ENCODE measurements at regions not wholly inside any gene's neighbourhood (a gene's known extent, or its start where the extent isn't known, plus 50 kb on each side); places are given as distances from the start of the nearest gene placed in this dataset.

DNA sequence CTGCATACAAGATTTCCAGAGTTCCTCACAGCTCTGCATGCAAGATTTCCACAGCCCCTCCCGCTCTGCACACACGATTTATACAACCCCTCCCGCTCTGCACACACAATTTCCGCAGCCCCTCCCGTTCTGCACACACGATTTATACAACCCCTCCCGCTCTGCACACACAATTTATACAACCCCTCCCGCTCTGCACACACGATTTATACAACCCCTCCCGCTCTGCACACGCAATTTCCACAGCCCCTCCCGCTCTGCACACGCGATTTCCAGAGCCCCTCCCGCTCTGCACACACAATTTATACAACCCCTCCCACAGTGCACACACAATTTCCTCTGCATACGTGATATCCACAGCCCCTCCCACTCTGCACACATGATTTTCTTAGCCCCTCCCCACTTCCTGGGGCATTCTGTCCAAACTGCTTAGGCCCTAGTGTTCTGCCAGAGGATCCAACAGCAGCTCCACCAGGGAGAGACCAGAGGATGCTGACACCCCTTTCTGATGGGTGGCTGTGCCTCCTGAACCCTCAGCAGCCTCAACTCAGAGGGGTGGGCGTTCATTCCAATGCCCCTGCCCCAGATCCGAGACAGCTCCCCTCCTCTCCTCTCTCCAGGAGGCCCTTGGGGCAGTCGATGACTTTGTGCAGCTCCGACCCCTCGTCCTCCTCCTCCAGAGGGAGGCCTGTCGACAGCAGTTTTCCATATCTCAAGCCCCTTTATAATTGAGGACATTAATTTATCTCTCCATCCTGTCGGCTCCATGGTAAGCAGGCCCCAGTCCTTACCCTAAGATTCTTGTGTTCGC is 671.7 kb downstream of the BRD1 start:
- no peak for DNase-seq (ENCODE audit: low spot score)

GRCh38 chr22:49155039-49155769 is 672.5 kb downstream of the BRD1 start:
- DNase-seq (ENCODE audit: low spot score): no peak

DNA sequence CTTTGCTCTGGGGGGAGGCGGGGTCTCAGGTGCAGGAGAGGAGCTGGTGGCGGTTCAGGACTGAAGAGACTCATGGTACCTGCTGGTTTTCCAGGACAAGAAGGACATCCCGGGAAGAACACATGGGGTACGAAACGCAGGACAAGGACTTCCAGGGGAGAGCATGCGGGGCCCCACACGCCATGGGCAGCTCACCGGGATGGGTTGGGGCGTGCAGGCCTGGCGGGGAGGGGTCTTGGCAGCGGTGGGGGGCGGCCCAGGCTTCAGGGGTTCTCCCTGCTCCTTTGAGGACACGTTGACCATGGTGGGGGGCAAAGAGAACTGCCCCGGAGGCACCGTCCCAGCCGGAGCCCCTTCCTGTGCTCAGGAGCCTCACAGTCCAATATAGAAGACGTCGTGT is 673.2 kb downstream of the BRD1 start:
- no peak for DNase-seq (ENCODE audit: low spot score)

DNA sequence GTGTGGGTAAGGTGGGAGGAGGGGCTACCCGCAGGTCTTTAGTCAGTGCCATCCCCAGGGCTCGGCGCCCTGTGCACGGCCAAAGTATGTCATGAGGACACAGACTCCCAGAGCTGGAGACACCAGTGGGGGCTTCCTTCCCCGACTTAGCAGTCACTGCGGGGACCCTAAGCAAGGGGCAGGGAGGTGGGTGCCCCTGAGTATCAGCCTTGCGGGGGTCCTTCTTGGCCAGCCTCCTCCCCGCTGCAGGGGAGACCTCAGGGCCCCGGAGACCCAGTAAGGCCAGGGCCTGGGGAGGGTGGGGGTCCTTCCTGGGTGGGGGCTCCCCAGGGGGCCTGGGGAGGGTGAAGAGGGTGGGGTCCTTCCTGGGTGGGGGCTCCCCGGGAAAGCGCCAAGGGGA is 673.8 kb downstream of the BRD1 start:
- no peak for DNase-seq (ENCODE audit: low spot score)

DNA sequence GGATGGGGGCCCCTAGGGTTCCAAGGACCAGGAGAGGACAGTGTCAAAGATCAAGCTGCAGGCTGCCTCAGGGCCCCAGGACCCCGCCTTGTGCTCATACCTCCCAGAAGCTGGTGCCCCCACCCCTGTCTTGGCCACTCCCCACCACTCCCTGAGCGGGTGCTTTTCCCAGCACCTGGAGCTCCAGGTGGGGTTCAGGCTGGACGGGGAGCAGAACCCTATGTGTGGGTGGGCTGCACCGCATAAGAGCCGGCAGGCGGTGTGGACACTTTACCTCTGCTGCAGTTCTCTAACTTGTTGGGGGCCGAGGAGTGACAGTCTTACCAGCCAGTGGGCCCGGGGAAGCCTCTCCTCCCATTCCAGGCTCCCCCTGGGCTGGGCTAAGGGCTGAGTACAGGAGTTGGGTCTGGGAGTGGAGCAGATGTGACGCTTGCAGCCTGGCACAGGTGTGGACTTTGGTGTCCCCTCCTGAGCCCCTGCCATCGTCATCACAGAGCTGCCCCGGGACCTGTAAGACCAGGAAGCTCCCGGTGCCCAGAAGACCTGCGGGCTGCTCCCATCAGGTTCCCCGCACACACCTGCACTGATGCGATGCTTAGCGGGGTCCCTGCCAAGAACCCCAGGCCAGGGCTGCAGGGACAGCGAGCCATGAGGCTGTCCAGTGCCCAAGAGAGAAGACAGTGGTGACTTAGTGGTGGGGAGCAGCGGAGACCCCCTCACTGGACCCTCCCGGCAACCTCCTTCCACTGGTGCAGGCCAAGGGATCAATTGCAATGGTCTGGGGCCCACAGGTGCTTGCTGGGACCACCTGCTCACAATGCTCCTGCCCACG is 674.5 kb downstream of the BRD1 start:
- DNase-seq (ENCODE audit: low spot score): no peak

DNA sequence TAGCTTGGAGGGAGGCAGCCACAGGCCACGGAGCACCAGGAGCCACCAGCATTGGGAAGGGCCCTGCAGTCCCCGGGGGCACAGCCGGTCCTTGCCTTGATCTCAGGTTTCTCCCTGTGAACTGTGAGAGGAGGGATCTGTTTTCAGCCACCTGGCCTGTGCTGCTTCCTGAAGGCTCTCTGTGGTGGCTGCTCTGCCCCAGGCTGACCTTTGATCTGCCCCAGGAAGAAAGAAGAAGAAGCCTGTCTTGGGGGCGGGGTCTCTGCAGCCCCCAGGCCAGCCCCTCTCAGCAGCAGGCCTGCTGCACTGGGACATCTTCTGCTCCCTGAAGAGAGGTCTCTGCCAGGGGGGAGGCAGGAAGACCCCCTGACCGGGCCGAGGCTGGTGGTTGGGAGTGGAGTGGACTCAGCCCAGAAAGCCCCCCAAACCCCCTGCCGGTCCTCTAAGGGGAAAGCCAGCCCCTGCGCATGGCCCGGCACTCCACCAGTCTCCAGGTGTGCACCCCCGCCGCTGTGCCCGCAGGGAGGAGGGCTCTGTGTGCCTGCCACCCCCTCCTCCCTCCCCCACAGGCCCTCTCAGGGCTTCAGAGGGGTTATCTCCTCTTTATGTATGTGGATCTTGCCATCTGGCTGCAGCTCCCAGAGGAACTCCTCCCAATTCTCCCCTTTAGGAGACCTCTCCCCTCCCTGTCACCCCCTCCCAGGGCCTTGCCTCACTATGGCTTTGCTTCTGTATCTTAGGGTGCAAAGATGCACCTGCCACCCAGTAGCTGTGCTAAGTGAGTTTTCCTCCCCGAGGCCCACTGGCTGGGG is 675.3 kb downstream of the BRD1 start:
- no peak for DNase-seq (ENCODE audit: low spot score)

DNA sequence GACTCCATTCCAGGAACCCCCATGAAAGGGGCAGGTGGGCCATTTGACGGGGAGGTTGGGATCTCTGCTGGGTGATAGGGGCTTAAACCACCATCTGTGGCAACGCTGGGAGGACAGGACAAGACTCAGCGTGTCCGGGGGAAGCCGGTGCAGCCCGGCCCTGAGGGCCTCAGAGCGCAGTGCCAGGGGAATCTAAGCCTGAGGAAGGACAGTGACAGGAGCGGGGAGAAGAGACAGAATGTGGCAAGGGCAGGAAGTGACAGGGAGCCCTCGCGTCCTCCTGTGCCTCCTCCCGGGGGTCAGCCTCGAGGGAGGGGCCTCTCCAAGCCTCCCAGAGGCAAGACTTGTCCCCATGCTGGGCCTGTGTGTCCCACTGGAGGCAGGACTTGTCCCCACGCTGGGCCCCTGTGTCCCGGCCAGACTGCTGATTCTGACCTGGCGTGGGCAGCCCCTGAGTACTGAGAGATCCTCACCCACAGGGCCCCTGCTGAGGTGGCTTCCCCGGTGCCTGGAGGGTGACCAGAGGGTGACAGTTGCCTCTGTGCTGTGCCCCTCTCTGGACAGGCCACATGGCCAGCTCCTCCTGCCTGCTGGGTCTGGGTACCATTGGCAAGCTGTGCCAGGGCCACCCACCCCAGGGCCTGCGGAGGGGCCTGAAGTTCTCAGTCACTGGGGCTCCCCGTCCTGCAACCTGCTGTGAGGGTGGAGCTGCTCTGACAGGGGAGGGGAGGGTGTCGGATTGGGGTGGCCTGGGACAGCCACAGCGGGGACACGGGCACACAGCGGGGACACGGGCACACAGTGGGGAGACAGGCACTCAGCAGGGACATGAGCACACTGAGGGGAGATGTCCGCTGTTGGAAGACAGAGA is 676.2 kb downstream of the BRD1 start:
- DNase-seq (ENCODE audit: low spot score): no peak

DNA sequence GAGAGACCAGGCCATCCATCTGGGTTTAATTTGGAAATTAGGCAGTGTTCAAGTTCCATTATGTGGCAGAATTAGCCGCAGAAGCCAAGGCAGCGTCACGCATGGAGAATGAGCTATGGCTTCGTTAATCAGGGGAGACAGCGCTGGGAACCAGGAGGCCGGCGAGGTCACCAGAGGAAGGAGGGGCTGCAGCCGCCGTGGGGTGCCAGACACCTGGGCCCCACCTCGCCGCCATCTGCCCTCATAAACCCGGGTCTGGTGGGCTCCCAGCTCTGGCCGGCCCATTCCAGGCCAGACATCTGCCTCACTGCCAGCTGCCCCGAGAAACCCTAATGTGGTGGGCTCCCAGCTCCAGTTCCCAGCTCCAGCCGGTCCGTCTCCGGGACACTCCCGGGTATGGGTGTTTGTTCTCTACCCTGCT is 676.9 kb downstream of the BRD1 start:
- no peak for DNase-seq (ENCODE audit: low spot score)

DNA sequence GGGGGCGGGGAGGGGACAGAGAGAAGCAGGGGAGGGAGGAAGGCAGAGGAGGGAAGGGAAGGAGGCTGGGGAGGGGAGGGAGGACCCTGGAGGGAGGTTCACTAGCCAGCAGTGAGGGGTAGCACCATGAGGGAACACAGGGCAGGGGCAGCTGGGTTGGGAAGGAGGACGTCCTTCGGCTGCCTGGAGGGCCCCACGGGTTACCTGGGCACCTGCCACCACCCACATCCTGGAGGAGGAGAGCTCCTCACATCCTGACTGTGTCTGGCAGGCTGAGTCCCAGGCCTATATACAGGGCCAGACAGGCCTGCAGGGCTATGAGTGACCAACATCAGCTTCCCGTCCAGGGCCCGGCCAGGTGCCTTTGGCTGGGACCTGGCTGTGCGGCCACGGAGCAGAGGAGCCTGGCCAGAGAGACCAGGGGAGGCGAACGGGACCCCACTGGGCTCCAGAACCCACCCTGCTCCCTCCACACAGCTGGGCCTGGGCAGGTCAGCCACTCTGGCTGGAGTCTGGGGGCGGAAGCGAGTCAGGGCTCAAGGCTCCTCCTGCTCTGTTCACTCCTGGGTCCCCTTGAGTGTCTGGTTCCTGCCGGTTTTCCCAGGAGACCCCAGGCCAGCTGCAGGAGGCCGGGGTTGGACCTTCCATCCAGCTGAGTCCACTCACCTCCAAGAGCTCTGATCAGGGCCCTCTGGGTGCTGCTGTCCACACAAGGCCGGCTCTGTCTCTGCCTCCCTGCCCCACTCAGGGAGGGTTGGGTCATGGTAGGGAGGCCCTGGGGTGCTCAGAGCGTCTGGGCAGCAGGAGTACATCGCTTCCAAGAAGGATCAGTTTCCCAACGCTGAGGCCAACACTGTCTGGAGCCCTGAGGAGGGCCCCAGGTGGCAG is 677.7 kb downstream of the BRD1 start:
- no peak for DNase-seq (ENCODE audit: low spot score)

DNA sequence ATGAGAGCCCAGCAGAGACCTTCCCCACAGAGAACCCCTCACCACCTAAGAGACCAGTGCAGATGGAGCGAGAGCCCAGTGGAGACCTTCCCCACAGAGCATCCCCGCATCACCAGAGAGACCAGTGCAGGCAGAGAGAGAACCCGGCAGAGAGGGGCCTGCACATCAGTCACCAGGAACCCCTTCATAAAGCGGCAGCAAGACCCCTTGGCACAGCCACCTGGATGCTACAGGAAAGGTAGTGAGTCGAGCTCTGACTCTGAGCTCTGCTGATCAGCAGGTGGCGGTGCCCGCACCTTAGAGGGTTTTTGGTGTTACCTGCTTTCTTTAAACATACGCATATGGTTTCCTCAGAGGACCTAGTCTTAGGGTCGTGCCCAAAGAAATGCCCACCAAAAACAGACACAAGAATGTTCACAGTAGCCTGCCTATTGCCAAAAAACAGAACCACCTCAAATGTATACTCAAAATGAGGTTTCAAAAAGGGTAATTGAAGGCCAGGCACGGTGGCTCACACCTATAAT is 678.7 kb downstream of the BRD1 start:
- no peak for DNase-seq (ENCODE audit: low spot score)

GRCh38 chr22:49147617-49148175 is 680.0 kb downstream of the BRD1 start:
- DNase-seq (ENCODE audit: low spot score): no peak

GRCh38 chr22:49147171-49147570 is 680.5 kb downstream of the BRD1 start:
- DNase-seq (ENCODE audit: low spot score): no peak

DNA sequence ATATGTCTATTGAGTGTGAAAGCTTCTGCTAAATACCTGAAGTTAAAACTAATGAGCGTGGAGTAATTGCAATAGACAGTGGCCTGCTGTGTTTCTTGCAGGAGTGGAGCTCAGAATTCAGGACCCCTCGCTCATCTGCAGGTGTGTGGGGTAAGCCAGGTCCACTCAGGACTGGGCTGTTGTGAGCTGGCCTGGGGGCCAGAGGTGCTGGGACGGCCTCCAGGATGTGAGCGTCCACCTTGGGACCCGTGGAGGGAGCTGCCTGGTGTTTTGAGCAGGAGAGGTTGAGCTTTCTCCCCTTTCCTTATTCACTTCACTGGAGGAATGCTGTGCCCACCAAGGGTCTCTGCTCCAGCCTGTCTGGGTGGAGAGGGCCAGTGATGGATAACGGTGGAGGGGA is 681.2 kb downstream of the BRD1 start:
- no peak for DNase-seq (ENCODE audit: low spot score)

DNA sequence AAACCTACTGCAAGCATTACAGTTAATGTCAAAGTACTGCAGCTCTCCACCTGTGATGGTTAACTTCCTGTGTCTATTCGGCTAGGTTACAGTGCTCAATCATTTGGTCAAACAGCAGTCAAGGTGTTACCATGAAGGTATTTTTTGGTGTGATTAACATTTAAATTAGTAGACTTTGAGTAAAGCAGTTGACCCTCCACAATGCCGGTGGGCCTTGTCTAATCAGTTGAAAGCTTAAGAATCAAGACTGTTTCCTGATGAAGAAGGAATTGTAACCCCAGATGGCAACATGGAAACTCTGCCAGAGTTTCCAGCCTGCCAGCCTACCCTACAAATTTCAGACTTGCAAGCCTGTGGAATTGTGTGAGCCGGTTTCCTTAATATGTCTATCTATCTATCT is 683.9 kb downstream of the BRD1 start:
- DNase-seq (ENCODE audit: low spot score): no peak

DNA sequence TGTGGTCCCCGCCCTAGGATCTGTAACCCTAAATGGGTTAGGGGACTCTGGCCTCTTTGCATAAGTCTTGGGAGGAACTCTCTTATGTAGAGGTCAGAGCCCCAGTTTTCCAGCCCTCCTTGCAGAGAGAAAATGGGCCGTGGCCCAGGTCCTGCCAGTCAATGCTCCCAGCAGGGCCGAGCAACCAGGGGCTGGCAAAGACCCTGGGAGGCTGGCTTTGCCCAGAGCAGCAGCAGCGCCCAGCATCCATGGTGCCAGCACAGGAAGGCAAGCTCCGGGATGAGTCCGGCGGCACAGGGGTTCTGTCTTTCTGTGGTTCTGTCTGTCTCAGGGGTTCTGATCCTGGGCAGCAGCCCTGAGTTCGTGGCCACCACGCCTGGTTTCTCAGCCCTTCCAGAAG is 684.8 kb downstream of the BRD1 start:
- no peak for DNase-seq (ENCODE audit: low spot score)

- DNase-seq (ENCODE audit: low spot score): no peak
Measured at GRCh38 chr22:49142296-49142695, 685.4 kb downstream of the BRD1 start.

GRCh38 chr22:49141761-49142160 is 685.9 kb downstream of the BRD1 start:
- DNase-seq (ENCODE audit: low spot score): no peak

DNA sequence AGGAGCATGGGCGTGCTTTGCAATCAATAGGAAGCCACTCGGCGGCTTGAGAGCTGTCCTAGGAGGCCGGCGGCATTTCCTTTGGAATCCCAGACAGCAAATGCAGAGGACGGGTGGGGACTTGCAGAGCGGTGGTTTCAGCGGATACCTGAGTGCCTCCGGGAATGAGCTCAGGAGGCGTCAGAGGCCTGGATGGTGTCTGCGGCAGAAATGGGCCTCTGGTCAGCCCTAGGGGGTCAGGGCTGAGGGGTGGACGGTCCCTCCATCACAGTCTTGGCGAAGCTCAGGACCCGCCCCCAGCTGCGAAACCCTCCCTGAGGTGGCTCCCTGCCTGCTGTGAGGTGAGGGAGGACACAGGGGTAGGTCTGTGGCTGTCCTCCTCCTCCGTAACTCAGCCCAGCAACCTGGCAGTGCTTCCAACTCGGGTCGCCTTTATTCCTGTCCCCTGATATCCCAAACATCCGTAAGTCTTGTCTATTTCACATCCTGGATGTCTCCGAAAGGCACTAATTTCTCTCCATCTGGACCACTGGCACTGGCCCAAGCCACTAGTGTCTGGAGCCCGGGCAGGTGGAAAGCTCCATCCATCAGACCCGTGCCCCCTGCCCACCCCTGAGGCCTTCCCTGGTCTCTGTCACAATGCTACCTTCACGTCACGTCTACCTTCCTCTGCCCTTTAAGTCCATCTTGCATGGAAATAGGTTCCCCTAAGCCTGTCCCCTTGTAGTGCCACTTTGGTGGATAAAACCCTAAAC is 686.6 kb downstream of the BRD1 start:
- no peak for DNase-seq (ENCODE audit: low spot score)

Data from SW480 (cell line).